NCI-H2107 (cell line): ENCODE measurements at regions not wholly inside any gene's neighbourhood (a gene's known extent, or its start where the extent isn't known, plus 50 kb on each side); places are given as distances from the start of the nearest gene placed in this dataset.

Experiments used
- DNase-seq: peaks from one replicate; lab custom pipeline; 2025; lab: John Stamatoyannopoulos, UW

DNA sequence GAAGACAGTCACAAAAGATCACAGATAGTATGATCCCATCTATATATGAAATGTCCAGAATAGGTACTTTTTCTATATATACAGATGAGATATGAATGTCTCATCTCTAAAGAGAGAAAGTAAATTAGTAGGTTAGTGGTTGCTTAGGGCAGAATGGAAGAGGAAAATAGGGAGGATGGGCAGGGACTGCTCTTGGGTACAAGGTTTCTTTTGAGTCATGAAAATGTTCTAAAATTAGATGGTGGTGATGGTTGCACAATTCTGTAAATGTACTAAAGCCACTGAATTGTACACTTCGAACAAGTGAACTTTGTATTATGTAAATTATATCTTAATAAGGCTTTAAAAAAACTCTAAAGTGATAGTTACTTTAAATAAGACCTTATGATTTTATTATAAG, 59.6 kb upstream of the GRAMD2B start:
- no peak for DNase-seq

GRCh38 chr5:126364206-126364902, 58.9 kb upstream of the GRAMD2B start:
- no peak for DNase-seq

GRCh38 chr5:126365446-126366198, 57.6 kb upstream of the GRAMD2B start:
- DNase-seq, result no peak

GRCh38 chr5:126366199-126366560, 57.0 kb upstream of the GRAMD2B start:
- no peak for DNase-seq

DNA sequence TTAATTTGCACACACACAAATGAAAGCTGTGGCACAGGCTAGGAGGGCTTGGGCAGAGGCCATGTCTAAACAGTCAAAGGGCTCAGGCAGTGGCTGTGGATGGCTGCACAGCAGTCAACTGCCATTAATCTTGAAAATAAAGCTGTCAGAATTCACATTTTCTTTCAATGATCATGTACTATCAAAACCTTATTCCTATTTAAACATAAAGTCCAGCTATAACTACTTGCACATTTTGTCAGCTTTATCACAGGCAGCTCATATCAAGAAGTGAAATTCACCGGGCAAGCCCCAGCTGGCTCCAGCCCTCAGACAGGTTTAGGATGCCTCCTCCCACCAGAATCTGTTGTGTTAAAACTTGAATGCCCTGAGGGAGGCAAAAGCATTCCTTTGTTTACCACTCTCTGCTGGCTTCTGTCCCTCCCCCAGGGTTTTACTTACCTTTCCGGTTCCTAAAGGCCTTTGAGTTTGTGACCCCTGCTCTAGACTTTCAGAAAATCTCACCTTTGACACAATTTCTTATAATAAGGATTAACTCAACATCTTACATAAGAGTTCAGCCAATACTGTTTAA, 54.9 kb upstream of the GRAMD2B start:
- no peak for DNase-seq

DNA sequence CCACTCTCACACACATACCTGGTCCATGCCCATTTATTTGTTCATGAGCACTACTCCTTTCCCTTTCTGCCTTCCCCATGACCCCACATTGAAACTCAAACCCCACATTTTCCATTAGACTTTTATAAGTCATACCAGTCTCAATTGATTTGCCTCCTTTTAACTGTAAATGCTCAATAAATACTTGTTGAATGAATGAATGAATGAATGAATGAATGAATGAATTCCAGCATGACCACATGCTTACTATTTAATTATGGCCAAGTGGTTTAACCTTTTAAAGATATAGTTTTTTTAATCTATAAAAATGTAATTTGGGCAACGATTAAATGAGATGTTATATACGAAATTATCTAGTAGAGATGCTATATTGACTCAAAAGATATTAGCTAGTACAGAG, 54.1 kb upstream of the GRAMD2B start:
- DNase-seq, result no peak

DNA sequence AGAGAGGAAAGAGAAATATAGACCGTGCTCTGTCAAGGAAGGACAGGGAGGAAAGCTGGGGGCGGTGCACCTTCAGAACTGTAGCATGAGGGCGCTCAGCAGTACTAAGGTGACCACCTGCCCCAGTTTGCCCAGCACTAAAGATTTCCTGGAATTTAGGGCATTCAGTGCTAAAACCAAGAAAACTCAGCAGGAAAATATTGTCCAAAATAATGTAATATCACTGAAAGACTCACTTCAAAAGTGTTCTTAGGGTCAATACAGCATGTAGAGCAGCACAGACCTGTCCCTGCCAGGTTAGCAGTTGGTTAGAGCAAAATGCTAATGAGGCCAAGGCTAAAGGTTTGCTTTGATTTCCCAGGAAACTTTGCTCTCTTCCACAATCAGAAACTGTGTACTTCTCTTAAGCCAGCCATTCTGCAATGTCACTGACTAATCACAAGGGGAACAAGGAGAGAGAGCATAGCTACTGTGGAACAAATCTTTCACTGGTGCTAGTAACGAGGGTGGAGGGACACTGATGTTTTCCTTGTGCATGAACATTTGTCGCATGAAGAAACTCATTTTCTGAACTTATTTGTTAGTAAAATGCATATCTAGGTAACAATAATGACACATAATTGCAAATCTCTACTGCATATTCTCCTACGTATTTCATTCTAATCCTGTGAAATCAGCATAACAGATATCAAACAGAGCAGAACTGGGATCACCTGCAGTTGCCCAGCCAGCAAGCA, 53.0 kb upstream of the GRAMD2B start:
- no peak for DNase-seq

DNA sequence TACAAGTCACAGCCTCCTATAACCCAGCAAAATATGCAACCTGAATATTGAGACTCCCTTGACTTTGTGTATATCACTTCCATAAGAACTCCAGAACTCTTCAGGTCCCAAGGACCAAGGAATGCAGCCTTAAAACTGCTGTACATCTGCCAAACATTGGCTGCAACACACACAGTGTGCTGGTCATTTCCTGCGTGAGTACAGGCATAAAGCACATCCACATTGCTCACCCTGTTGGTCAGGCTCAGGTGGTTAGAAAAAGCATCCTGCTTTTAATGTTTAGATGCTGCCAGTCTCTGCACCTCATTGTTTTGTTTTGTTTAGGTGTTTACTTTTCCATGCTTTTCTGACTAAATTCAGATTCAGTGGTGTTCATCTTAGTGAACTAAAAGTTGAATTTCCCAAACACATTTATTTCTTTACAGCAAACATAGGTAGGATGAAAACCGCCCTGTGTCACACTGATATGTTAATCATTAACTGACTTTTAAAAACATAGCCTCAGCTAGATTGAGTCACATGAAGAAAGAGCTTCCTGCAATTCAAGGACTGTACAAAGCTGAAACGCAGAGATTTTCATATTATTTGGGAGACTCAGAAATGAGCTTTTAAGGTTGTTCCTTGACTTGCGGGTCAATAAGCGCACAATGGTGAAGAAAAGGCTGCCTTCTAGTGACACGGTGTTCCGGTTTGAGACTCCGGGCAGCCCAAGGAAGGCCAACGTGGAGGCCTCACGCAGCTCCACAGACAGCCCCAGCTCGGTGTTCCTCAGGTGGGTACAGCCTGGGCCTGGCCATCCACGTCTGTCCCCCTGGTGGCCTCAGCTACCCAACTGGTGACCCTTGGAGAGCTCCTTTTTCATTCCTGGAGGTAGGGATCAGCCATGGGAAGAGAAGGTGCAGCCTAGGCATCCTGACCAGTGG, 52.2 kb upstream of the GRAMD2B start:
- DNase-seq, result no peak

DNA sequence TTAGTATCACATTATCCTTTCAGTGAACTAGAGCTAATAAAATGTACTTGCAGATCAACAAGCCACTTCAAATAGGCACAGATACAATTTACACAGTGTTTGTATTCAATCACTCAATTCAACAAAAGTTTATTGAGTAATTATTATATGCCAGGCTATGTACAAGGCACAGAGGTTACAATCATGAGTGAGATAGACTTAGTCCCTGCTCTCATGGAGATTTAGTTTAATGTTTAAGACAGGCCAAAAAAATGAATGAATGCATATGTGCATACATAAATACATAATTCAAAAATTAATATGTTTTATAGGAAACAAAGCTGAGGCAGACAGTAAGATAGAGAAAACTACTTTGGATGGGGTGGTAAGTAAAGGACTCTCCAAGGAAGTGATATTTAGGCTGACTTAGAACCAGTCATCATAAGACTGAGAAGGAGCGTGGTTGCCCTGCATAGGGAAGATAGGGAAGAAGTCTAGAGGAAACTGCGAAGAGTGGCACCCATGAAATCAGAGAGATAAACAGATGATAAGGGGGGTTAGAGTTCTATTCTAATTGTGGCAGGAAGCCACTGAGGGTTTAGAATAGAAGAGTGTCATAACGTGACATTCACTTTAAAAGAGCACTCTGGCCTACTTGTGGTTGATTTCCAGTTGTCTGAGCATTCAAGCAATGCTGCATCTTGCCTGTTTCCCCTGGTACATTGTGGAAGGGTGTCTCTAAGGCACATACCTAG, 49.7 kb upstream of the GRAMD2B start:
- no peak for DNase-seq
